Breast epithelium (tissue), 3 donors: ENCODE measurements at regions not wholly inside any gene's neighbourhood (a gene's known extent, or its start where the extent isn't known, plus 50 kb on each side); places are given as distances from the start of the nearest gene placed in this dataset.

Experiments
- POLR2A ChIP-seq: fragments of 450-650 bp; IDR thresholded peaks from one replicate; pipeline ENCODE4 v1.6.1; 2016; ENCODE audit warnings: antibody characterized with exemption, mild to moderate bottlenecking, moderate library complexity
- POLR2AphosphoS5 ChIP-seq, 3 donors: sonication (generic); formaldehyde crosslinking; IDR thresholded peaks; one replicate each; pipeline ENCODE4 v1.6.1; 2017; ENCODE audit warnings: antibody characterized with exemption in 3 of 3
- TF ChIP-seq, protein P1 (sequence below), 3 donors: fragments of 450-650 bp; IDR thresholded peaks; one replicate each; pipeline ENCODE4 v1.5.1; 2016 to 2017; ENCODE audit warnings: antibody characterized with exemption in 3 of 3, mild to moderate bottlenecking in 3 of 3, moderate library complexity in 3 of 3

DNA sequence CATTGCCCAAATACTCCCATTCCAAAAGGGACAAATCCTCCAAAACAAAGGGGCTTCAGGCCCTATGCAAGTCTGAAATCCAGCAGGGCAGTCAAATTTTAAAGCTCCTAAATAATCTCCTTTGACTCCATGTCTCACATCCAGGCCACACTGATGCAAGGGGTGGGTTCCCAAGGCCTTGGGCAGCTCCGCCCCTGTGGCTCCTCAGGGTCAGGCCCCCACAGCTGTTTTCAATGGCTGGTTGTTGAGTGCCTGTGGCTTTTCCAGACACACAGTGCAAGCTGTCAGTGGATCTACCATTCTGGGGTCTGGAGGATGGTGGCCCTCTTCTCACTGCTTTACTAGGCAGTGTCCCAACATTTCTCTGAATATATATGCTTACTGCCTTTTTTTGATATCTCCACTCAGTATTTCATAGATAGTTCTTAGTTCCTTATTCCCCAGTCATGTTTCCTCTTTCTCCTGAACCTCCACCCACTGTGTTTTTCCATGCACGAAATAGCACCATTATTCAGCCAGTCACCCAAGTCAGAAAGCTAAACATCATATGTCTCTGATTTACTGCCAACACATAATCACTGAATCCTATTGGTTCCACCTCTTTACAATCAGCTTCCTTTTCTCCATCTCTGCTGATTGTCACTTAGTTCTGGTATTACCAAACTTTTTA lies 172.6 kb upstream of the CACNA2D1 start:
- TF ChIP-seq, protein P1, sequence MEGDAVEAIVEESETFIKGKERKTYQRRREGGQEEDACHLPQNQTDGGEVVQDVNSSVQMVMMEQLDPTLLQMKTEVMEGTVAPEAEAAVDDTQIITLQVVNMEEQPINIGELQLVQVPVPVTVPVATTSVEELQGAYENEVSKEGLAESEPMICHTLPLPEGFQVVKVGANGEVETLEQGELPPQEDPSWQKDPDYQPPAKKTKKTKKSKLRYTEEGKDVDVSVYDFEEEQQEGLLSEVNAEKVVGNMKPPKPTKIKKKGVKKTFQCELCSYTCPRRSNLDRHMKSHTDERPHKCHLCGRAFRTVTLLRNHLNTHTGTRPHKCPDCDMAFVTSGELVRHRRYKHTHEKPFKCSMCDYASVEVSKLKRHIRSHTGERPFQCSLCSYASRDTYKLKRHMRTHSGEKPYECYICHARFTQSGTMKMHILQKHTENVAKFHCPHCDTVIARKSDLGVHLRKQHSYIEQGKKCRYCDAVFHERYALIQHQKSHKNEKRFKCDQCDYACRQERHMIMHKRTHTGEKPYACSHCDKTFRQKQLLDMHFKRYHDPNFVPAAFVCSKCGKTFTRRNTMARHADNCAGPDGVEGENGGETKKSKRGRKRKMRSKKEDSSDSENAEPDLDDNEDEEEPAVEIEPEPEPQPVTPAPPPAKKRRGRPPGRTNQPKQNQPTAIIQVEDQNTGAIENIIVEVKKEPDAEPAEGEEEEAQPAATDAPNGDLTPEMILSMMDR (IDR thresholded peaks at IDR 0.05), result no peak
- TF ChIP-seq POLR2A, result no peak
- no peak for TF ChIP-seq POLR2AphosphoS5 (IDR thresholded peaks at IDR 0.05)
